NAMALWA (cell line): ENCODE measurements at regions not wholly inside any gene's neighbourhood (a gene's known extent, or its start where the extent isn't known, plus 50 kb on each side); places are given as distances from the start of the nearest gene placed in this dataset.

Experiments
- DNase-seq: peaks from one replicate; pipeline ENCODE4 v3.0.0-alpha.2; 2015; ENCODE audit warnings: low spot score

GRCh38 chr5:112626715-112627114, 111.0 kb upstream of the APC start:
- no peak for DNase-seq

GRCh38 chr5:112628214-112628980, 109.3 kb upstream of the APC start:
- peak; percentile 9 for DNase-seq

GRCh38 chr5:112630246-112631009, 107.3 kb upstream of the APC start:
- no peak for DNase-seq

- no peak for DNase-seq
Measured at GRCh38 chr5:112634166-112634565, 103.5 kb upstream of the APC start.

GRCh38 chr5:112634796-112635195, 102.9 kb upstream of the APC start:
- DNase-seq: no peak

GRCh38 chr5:112635276-112635675, 102.4 kb upstream of the APC start:
- DNase-seq: no peak

- no peak for DNase-seq
Measured at GRCh38 chr5:112635771-112636731, 101.6 kb upstream of the APC start.

GRCh38 chr5:112636751-112637150, 100.9 kb upstream of the APC start:
- DNase-seq: no peak

GRCh38 chr5:112637343-112637742, 100.3 kb upstream of the APC start:
- no peak for DNase-seq

- DNase-seq: no peak
Measured at GRCh38 chr5:112640546-112640945, 97.1 kb upstream of the APC start.

GRCh38 chr5:112641515-112642110, 96.1 kb upstream of the APC start:
- DNase-seq: no peak

GRCh38 chr5:112642885-112643284, 94.8 kb upstream of the APC start:
- DNase-seq: no peak

GRCh38 chr5:112643339-112643971, 94.2 kb upstream of the APC start:
- no peak for DNase-seq

- DNase-seq: peak; percentile 7
Measured at GRCh38 chr5:112646139-112646936, 91.3 kb upstream of the APC start.

GRCh38 chr5:112647428-112647827, 90.3 kb upstream of the APC start:
- DNase-seq: no peak

GRCh38 chr5:112648264-112648663, 89.4 kb upstream of the APC start:
- DNase-seq: no peak

- DNase-seq: no peak
Measured at GRCh38 chr5:112649882-112650281, 87.8 kb upstream of the APC start.

GRCh38 chr5:112653638-112654205, 84.0 kb upstream of the APC start:
- DNase-seq: no peak

- DNase-seq: no peak
Measured at GRCh38 chr5:112655513-112655912, 82.2 kb upstream of the APC start.

GRCh38 chr5:112656451-112656850, 81.2 kb upstream of the APC start:
- no peak for DNase-seq
